HL-60 (cell line): ENCODE measurements at regions not wholly inside any gene's neighbourhood (a gene's known extent, or its start where the extent isn't known, plus 50 kb on each side); places are given as distances from the start of the nearest gene placed in this dataset.

Source experiments
- DNase-seq, 2 experiments: peaks; one replicate each; pipeline ENCODE4 v3.0.0-alpha.2; 2010 to 2020; ENCODE audit warnings: low read depth in 1 of 2, low spot score in 1 of 2
- H3K27ac ChIP-seq: fragments of 250-450 bp; sonication (Bioruptor Pico); replicated peaks from 2 replicates; pipeline ENCODE4 v1.5.1; 2020; ENCODE audit warnings: mild to moderate bottlenecking, moderate library complexity
- H3K27me3 ChIP-seq: fragments of 250-450 bp; sonication (Bioruptor Pico); 2 replicates; pipeline ENCODE4 v1.5.1; 2021; ENCODE audit warnings: mild to moderate bottlenecking, moderate library complexity; ENCODE audit not compliant: insufficient read depth, poor library complexity, severe bottlenecking
- H3K4me3 ChIP-seq: replicated peaks from 2 replicates; pipeline ENCODE4 v1.5.1; 2011; ENCODE audit warnings: mild to moderate bottlenecking, control low read depth, low read length; ENCODE audit not compliant: insufficient read depth
- CTCF ChIP-seq: IDR thresholded peaks from one replicate; pipeline ENCODE4 v1.5.1; 2011; ENCODE audit warnings: low read length, control low read depth, inconsistent platforms; ENCODE audit not compliant: insufficient read depth
- GABPA ChIP-seq: IDR thresholded peaks from 2 replicates; pipeline ENCODE4 v1.6.1; 2012; ENCODE audit warnings: low read depth
- POLR2AphosphoS5 ChIP-seq: IDR thresholded peaks from 2 replicates; pipeline ENCODE4 v1.6.1; 2012; ENCODE audit warnings: low read depth
- REST ChIP-seq: IDR thresholded peaks from 2 replicates; pipeline ENCODE4 v1.6.1; 2012; ENCODE audit warnings: low read depth; ENCODE audit not compliant: insufficient replicate concordance
- SPI1 ChIP-seq: IDR thresholded peaks from 2 replicates; pipeline ENCODE4 v1.6.1; 2012; ENCODE audit warnings: low read depth, mild to moderate bottlenecking, borderline replicate concordance

GRCh38 chr6:144647406-144647964 lies 362.4 kb downstream of the UTRN start:
- Histone ChIP-seq H3K27ac (no peak overlapping the region), H3K4me3 (no peak overlapping the region), H3K27me3 (no peaks in the 10 kb centered on the region)
- TF ChIP-seq REST (no peak), SPI1 (no peak), POLR2AphosphoS5 (no peak), GABPA (no peak), CTCF (no peak)
- DNase-seq = no peak

GRCh38 chr6:144647971-144648651 lies 363.0 kb downstream of the UTRN start:
- TF ChIP-seq POLR2AphosphoS5 = no peak
- no peak for TF ChIP-seq CTCF
- TF ChIP-seq SPI1 = no peak
- TF ChIP-seq GABPA = no peak
- no peak for TF ChIP-seq REST
- no peak overlapping the region for H3K27ac ChIP-seq
- DNase-seq = no peak

GRCh38 chr6:144649085-144649484 lies 363.9 kb downstream of the UTRN start:
- DNase-seq = no peak
- Histone ChIP-seq H3K4me3 (no peak overlapping the region), H3K27me3 (no peaks in the 10 kb centered on the region), H3K27ac (no peak overlapping the region)
- TF ChIP-seq SPI1 (no peak), CTCF (no peak), REST (no peak), POLR2AphosphoS5 (no peak), GABPA (no peak)

More at GRCh38 chr6:144647971-144648651, 363.0 kb downstream of the UTRN start:
- Histone ChIP-seq H3K27me3 (no peaks in the 10 kb centered on the region), H3K4me3 (no peak overlapping the region)
